DMS153 treated with DMSO at 0.1 percent for 48 hours (cell line): ENCODE measurements at regions not wholly inside any gene's neighbourhood (a gene's known extent, or its start where the extent isn't known, plus 50 kb on each side); places are given as distances from the start of the nearest gene placed in this dataset.

ENCODE experiments used
- DNase-seq: peaks from one replicate; lab custom pipeline; 2025; ENCODE audit not compliant: unreplicated experiment; lab: John Stamatoyannopoulos, UW

DNA sequence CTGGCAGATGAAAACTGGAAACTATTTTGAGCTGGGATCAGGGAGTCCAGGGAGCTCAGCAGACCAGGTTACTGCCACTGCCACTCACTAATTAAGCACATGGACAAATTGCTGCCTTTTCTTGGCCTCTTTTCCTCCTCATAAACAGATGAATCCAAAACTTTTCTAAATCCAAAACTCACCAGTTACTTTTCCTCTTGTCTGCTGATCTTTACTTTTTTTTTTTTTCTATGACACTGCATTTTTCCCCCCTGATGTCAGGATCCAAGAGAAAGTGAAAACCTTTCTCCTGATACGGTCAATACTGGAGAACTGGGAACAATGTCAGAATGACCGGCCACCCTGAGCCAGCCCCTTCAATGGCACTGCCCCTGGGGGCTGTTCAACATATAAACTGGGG, 405.8 kb downstream of the DUSP10 start:
- no peak for DNase-seq

DNA sequence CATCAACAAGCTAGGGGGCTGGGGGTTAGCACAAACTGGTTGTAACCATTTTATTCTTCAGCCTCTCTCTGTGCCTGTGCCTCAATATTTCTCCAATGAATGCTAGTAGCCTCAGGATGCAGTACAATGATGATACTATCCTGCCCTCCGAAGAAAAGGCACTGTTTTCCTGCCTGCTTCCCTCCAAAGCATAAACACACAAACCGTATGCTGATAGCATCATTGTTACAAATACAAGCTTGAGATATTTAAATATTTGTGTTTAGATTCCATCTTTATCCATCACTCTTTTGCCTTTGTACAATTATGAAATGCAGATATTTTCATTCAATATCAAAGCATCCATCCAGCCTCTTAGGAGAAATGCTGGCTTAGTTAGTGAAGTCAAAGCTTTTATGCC, 404.8 kb downstream of the DUSP10 start:
- no peak for DNase-seq

GRCh38 chr1:221343136-221343535, 398.8 kb downstream of the DUSP10 start:
- no peak for DNase-seq

DNA sequence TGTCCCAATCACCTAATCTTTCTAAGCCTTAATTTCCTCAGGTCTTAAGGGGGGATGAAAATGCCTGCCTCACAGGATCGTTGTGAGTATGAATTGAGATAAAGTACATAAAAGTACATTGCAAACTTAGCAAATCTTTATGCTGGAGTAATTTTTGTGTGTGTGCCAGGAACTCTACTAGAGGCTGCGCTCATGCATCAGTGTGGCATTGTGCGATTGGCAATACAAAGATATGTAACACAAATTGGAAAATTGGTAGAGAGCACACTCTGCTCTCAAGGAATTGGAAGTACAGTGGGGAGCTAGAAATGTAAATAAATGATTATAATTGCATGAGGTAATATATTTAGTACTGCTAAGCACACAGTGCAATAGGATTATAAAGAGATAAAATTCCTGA, 398.3 kb downstream of the DUSP10 start:
- no peak for DNase-seq

GRCh38 chr1:221344693-221345092, 397.2 kb downstream of the DUSP10 start:
- no peak for DNase-seq

DNA sequence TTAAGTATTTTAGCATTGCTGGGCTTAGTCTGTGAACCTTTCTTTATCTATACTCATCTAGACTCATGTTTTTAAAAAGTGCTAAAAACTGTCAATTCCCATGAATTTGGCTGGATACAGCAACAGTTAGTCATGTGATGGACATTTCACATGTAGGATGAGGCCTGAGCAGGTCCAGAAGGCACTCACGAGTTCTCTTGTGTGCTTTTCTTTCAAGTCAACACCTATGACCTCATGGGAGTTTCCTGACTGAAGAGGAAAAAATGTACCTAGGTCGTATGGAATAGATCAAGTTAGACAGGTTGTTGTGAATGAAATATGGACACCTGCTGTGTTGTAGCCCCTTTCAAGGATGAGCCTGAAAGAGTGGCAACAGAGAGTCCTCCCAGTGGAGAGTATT, 394.2 kb downstream of the DUSP10 start:
- DNase-seq: no peak

DNA sequence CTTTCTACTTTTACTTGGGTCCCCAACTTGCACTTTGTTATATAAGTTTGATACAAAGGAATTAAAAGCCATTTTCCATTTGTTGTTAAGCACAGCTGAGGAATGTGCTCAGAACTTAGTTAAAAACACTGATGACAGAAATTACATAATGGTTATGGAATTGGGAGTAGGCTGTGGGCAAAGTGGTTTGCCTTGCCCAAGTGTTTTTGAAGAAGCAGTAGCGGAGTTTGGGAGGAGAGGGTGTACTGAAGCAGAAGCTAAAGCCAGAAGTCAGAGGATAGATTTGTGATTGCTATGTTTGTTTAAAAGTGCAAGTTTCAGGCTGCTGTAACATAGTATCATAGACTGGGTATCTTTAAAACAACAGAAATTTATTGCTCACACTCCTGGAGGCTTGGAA, 391.8 kb downstream of the DUSP10 start:
- DNase-seq: no peak

GRCh38 chr1:221356693-221357092, 385.2 kb downstream of the DUSP10 start:
- DNase-seq: no peak

GRCh38 chr1:221363039-221363438, 378.9 kb downstream of the DUSP10 start:
- no peak for DNase-seq

DNA sequence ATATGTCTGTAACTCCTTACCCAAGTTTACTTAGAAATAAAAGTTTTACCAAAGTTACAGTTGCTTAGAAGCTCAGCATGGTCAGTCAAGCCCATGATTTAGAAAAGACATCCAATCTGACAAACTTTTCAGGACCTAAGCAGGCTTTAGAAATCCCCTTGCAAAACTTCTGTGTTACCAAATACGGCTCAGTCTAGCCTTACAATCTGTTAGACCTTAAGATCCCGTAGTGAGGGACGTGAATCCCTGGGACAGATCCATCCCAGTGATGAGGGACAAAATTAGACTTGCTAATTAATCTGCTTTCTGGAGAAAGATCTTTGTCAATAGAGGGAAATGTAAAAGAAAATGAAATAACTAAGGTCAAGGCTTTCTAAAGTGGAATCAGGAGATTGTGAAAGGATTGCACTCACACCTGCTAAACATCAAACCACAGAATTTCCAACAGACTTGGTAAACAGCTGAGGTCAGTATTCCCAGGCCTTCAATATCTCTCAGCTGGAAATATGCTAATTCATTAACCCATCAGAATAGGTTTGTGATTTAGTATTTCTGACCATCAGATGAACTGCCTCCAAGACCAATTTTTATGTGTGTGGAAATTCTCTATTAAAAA, 375.3 kb downstream of the DUSP10 start:
- DNase-seq: no peak

- no peak for DNase-seq
Measured at GRCh38 chr1:221371705-221372104, 370.2 kb downstream of the DUSP10 start.

- no peak for DNase-seq
Measured at GRCh38 chr1:221373795-221374194, 368.1 kb downstream of the DUSP10 start.

GRCh38 chr1:221376286-221376685, 365.6 kb downstream of the DUSP10 start:
- no peak for DNase-seq

- no peak for DNase-seq
Measured at GRCh38 chr1:221381910-221382623, 359.8 kb downstream of the DUSP10 start.

DNA sequence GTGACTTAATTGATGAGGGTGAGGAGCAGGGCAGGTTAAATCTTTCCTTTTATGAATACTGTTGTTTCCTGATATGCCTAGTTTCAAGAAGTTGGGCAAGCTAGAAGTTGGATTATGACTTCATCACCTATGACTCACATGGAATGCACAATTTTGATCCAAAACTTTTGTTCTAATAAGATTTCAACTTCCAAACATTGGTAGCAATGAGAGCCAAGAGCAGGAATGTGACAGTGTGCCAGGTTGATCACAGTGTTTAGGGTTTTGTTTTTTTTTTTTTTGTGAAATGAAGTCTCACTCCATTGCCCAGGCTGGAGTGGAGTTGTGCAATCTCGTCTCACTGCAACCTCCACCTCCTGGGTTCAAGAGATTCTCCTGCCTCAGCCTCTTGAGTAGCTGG, 349.4 kb downstream of the DUSP10 start:
- DNase-seq: no peak

- peak; percentile 51 for DNase-seq
Measured at GRCh38 chr1:221394011-221394544, 347.8 kb downstream of the DUSP10 start.

GRCh38 chr1:221396526-221396925, 345.4 kb downstream of the DUSP10 start:
- no peak for DNase-seq

GRCh38 chr1:221397141-221397540, 344.7 kb downstream of the DUSP10 start:
- no peak for DNase-seq

- DNase-seq: no peak
Measured at GRCh38 chr1:221397606-221398005, 344.3 kb downstream of the DUSP10 start.

- DNase-seq: no peak
Measured at GRCh38 chr1:221405146-221405545, 336.7 kb downstream of the DUSP10 start.

DNA sequence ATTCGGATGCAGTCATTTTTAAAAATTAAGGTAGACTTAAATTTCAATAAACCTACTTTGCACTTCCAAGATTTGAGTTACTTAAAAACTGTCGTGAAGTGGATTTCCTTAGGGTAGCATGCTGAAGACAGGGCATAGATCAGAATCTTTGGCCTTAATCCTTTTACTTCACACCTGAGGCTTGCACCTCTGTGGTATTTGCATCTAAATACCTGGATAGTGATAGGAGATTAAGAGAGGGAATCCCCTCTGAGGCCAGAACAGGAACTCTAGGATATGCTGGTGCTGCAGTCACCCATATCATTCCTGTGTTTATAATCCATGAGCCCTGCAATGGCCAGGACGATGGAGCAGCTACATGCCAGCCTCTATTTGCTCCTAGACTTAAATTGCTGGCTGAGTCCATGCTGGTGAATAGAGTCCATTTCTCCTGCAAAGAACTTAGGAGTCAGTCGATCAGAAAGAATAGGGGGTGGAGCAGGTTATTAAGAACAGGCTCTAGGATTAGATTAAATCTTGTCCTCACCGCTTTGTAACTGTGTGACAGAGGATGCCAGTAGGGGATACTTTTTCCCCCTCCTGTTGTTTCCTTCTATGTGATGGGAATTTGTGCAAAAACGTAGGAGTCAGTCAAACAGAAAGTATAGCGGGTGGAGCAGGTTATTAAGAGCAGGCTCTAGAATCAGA, 333.6 kb downstream of the DUSP10 start:
- DNase-seq: no peak

DNA sequence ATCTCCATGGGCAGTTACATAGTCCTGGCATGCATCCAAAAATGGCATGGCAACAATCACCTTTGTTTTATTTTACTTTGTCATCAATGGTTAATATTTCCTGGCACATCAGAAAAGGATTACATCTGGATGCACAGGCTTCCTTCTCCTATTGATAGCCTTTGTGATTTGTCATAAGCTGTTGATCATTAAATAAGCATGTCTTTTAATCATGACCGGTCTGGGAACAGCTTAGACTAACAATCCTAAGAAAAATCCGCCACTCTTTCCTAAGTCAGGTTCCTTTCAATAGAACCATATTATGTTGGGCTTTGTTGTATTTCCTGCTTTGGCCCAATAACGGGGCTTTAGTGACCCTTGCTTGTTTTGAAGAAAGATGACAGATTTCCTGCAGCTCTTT, 330.6 kb downstream of the DUSP10 start:
- DNase-seq: no peak
